Right ventricle myocardium superior (tissue), 1 donor: ENCODE measurements at regions not wholly inside any gene's neighbourhood (a gene's known extent, or its start where the extent isn't known, plus 50 kb on each side); places are given as distances from the start of the nearest gene placed in this dataset.
"Not testable (repeated sequence)": the region's sequence is repeated elsewhere in the genome, so short reads cannot be mapped to it uniquely, and the experiment has no call there.

ENCODE experiments used
- ATAC-seq: fragments of 200-7000 bp; cut with Tn5 transposase; one replicate; pipeline ENCODE4 v1.9.1; 2020; ENCODE audit warnings: mild to moderate bottlenecking; ENCODE audit not compliant: poor library complexity
- DNase-seq: peaks from one replicate; pipeline ENCODE4 v3.0.0-alpha.2; 2020
- intact Hi-C: fragments of 100-400 bp; cut with DNase I; formaldehyde crosslinking; loops from one replicate; pipeline ENCODE4 v1.11.2; 2022
- donor health status: DM: no; HTN: yes; CAD: no; lungs with severe emphysema.

DNA sequence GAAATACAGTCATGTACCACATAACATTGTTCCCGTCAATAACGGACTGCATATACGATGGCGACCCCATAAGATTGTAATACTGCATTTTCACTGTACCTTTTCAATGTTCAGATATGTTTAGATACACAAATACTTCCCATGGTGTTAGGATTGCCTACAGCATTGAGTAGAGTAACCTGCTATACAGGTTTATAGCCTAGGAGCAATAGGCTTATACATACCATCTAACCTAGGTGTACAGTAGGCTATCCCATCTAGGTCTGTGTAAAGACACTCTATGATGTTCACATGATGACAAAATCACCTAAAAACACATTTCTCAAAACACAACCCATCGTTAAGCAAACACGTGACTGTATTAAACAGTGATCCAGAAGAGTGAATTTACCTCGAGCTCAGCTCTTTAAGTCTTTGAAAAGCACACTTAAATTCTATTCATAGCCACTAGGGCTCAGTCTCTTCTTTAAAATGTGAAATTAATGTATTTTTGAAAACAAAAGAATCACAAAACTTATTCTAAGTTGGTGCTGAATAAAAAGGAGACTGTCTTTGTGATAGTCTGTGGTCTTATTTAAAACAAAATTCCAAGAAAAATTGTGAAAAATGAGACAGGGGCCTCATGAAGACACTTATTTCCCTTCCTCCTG lies 239.1 kb upstream of the ARID2 start:
- DNase-seq (no peak), ATAC-seq (no peak)
- intact Hi-C loops, result no loop called here

DNA sequence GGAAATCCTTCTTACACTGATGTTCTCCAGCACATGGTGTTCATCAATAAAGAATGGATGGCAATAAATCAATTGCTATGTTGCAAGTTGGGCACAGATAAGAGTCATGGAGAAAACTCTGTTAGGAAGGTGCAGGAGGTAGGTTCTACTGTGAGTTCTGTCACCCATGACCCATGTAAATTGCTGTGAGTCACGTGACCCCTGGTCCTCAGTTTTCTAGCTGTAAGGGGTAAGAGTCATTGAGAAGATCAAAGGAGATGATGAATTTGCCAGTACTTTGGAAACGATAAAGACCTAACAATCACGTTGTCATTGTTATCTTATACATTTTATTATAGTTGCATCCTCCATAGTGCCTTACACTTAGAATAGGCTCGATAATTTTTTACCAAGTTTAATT lies 235.2 kb upstream of the ARID2 start:
- intact Hi-C loops, result no loop called here
- DNase-seq, result no peak

DNA sequence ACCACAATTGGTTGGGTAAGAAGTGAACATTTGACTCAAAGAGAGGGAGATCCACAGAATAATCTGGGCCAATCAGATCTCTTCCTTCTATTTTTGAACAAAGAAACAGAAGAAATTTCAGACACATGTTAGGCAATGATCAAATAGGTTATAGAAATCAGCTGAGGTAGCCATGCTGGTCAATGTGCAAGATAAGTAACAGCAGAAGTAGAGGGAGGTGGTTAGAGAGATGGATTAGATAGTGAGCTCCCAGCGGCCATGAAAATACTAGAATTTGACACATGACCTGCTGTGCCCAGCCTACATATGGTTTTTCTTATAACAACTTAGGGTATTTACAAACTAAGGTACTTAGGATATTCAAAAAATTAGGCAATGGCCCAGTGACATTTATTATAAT lies 230.9 kb upstream of the ARID2 start:
- ATAC-seq (no peak), DNase-seq (no peak)
- intact Hi-C loops, result no loop called here

More for the DNA sequence above, 235.2 kb upstream of the ARID2 start:
- no peak for ATAC-seq

DNA sequence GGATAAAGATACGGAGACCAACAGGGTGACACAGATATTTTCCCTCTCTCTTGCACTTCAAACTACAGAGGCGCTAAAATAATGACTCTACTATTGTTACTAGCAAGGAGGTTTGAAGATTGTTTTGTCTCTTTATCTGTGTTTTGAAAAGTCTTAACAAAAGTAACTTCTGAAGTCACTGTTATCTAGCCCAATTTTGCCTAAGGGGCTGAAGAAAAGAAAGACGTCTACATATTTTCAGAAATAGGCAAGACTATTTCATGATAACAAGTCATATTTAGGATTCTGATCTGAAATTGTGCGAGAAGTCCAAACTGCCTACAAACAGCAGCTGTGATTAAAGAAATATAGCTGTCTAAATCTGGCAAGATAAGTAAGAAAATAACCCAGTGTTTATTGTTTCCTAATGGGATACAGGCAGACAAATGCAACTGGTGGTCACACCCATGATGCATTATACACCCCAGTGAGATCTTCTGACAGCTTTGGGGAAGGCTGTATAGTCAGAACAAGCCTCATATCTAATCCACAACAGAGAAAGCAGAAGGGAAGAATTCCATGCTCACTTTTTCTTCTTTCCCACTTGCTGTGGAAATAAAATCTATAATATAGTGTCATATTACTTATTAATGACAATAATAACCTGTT lies 226.9 kb upstream of the ARID2 start:
- intact Hi-C loops, result no loop called here
- no peak for DNase-seq
- no peak for ATAC-seq

DNA sequence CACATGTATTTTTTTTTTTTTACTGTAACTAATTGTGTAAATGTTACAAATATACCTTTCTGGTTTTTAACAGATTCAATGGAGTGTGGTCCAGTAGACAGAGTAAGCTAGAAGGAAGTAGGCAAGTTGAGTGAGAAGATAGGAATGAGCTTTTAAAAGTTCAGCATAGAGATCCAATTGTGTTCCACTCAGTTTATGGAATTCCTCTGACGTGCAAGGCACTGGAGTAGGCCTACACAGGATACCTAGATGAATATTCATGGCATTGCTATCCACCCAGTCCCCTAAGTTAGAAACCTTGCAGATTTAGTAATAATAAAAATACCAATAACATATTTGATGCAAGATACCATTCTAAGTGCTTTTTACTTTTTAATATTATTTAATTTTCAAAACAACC lies 225.6 kb upstream of the ARID2 start:
- intact Hi-C loops, result no loop called here
- DNase-seq (no peak), ATAC-seq (no peak)

DNA sequence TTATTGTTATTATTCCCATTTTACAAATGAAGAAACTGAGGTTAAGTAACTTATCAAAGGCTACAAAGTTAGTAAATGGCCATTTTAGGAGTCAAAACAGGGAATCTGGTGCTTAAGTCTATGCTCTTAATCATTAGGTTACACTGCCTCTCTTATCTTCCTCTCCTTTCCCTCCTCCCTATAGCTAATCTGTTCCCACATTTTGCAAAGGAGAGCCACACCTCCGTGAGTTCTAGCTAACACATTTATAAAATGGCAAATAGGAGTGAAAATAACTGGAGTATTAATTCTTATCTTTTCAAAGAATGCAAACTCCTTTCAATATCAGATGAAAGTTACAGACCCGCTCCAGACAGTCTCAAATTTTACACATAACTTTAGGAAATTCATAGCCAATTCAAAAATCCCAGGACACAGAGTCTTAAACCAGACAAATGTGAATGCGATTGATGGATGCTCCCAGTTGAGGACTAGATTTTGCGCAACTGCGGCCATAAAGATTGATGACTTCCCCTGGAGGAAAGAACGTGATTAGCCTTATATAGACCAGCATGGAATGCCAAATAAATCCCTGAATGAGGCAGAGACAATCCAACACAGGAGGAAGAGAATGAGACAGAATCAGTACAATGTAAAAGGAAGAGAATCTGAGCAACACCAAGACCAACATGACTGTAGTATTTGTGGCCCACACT lies 225.0 kb upstream of the ARID2 start:
- DNase-seq (no peak), ATAC-seq (no peak)
- intact Hi-C loops, result no loop called here

DNA sequence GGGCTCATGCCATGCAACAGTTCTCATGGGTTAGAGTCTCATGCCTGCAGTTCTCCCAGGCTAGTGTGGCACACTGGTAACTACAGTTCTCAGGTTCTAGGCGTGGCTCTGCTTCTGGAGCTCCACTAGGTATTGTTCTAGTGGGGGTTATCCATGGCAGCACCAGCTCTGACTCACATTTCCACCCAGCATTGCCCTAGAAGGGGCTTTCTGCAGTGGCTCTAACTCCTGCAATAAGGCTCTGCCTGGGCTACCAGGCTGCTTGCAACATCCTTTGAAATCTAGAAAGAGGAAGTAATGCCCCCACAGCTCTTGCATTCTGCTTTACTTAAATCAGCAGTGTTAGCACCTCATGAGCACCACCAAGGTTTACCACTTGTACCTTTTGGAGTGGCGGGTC lies 220.3 kb upstream of the ARID2 start:
- intact Hi-C loops, result no loop called here
- DNase-seq (no peak), ATAC-seq (no peak)

DNA sequence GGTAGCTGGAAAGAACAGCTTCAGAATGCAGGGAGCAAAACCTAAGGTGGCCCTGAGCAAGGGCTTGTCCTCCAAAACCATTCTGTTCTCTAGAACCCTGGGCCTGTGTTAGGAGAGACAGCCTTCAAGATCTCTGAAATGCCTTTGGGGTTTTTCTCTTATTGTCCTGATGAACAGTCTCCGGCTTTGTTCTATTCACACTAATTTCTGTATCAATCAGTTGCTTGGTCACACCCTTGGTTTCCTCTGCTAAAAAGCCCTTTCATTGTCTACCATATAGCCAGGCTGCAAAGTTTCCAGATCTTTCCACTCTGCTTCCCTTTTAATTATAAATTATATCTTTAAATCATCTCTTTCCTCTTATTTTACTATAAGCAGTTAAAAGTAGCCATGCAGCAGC lies 219.9 kb upstream of the ARID2 start:
- DNase-seq, result no peak
- ATAC-seq, result no peak
- intact Hi-C loops, result no loop called here

DNA sequence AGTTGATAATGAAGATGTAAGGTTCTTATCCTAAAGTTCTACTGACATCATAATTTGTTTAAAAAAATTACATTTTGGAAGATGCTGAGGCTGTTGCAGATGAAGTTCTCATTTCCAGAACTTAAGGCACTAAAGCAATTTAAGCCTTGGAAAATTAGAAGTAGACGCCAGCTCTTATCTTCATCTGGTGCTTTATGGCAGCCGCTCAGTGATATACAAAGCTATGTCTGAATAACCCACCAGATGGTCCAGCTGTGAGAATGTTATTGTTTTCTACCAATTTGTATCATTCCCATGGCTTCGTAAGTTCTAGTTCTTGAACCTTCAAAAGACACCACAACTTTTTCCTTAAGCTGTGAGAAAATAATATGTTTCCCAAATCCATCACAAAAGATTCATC lies 212.1 kb upstream of the ARID2 start:
- no peak for ATAC-seq
- intact Hi-C loops, result no loop called here

DNA sequence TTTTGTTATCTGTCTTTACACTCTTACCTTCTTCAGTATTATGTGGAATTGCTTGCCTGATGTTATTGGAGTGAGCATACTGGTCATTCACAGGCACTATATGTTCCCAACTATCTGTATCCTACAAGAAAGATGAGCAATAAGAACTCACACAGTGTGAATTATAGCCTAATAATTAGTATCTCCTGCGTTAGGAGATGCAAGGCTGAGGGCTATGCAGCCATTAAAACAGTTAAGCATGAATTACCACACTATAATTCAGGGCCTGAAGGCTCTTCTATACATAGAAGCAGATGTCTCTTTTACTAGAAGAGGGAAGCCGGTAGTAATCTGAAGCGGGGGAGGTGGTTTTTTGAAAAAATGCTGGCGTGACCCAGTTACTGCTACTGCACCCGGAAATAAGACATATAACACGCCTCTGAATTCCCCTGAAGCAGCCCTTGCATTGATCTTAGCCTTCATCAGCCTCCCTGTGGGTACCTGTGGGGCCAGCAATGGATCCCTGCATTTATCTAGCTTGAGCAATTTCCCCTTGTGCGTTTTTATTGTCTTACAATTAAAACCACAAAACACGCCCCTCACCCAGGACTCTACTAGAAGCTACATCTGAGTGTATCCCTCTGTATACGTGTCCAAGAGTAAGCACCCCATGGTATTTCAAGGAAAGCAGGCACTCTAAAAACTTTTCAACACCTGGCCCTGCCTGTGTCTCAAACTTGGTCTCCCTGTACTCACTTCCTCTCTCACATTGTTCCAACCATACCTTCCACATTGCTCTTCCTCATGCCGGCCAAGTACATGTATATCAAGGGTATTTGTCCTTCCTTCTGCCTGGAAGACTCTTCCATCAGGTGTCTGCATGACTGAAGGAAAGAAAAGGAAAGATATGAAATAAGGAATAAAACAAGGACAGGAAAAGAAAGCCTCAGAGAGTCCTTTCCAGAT lies 210.9 kb upstream of the ARID2 start:
- intact Hi-C loops, result no loop called here
- DNase-seq (no peak), ATAC-seq (no peak)

More for the DNA sequence above, 212.1 kb upstream of the ARID2 start:
- DNase-seq, result no peak

DNA sequence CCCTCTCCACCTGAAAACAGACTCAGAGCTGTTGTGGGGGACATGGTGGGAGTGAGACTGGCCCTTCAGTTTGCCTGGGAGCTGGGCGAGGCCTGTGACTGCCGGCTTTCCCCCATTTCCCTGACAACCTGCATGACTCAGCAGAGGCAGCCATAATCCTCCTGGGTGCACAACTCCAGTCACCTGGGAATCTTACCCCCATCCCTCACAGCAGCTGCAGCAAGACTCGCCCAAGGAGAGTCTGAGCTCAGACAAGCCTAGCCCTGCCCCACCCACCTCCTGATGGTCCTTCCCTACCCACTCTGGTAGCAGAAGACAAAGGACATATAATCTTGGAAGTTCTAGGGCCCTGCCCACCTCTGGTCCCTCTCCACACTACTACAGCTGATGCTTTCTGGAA lies 207.3 kb upstream of the ARID2 start:
- ATAC-seq, result no peak
- intact Hi-C loops, result no loop called here
- no peak for DNase-seq

DNA sequence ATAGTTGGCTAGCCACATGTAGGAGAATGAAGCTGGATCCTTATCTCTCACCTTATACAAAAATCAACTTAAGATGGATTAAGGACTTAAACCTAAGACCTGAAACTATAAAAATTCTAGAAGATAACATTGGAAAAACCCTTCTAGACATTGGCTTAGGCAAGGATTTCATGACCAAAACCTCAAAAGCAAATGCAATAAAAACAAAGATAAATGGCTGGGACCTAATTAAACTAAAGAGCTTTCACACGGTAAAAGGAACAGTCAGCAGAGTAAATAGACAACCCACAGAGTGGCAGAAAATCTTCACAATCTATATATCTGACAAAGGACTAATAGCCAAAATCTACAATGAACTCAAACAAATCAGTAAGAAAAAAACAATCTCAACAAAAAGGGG lies 202.7 kb upstream of the ARID2 start:
- ATAC-seq, DNase-seq, intact Hi-C loops: not testable (repeated sequence)

DNA sequence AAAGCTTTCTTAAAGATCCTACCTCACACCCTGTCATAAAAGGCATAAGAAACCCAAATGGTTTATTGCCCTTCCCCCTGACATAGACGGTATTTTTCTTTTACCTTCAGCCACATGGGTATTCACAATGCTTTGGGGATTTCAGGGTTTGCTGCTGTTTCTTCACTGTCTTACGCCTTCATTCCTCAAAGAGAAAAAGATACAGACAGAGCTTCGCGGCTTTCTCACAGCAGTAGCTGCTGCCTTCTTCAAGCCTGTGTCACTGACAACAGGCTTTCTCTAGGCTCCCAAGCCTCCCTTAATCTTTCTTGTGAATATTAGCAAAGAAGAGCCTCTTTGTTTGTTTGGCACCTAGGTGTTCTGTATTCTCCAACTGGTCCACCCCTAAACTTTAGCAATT lies 197.4 kb upstream of the ARID2 start:
- no peak for DNase-seq
- ATAC-seq, result no peak
- intact Hi-C loops, result no loop called here

DNA sequence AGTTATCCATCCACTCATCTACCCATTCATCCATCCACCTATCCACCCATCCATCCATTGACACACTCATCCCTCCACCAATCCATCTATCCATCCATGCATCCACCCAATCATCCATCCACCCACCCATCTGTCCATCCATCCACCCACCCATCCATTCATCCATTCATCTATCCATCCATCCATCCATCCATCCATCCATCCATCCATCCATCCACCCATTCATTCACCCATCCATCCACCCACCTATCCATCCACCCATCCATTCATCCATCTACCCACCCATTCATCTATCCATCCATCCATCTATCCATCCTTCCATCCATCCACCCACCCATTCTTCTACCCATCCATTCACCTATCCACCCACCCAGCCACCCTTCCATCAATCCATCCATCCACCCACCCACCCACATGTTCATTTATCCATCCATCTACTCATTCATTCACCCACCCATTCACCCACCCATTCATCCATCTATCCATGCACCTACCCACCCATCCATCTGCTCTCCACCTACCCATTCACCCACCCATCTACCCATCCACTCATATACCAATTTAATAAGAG lies 193.8 kb upstream of the ARID2 start:
- DNase-seq (no peak), ATAC-seq (no peak)
- intact Hi-C loops, result no loop called here

DNA sequence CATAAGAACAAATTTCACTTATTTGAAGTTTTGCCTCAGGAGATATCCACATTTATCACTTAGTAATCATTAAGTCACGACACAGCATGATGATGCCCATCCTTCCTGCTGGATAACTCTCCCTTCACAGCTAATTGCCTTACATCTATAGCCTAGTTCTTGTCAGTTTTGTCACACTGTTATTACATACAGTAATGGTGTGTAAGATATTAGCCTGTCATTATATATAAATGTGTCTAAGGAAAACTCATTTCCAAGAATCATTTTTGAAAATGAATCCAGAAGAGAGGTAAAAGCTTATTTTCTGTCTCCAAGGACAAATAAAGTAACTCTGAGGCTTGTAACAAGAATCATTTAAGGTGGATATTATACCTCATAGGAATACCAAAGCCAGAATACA lies 193.2 kb upstream of the ARID2 start:
- DNase-seq, result no peak
- ATAC-seq, result no peak
- intact Hi-C loops, result no loop called here

DNA sequence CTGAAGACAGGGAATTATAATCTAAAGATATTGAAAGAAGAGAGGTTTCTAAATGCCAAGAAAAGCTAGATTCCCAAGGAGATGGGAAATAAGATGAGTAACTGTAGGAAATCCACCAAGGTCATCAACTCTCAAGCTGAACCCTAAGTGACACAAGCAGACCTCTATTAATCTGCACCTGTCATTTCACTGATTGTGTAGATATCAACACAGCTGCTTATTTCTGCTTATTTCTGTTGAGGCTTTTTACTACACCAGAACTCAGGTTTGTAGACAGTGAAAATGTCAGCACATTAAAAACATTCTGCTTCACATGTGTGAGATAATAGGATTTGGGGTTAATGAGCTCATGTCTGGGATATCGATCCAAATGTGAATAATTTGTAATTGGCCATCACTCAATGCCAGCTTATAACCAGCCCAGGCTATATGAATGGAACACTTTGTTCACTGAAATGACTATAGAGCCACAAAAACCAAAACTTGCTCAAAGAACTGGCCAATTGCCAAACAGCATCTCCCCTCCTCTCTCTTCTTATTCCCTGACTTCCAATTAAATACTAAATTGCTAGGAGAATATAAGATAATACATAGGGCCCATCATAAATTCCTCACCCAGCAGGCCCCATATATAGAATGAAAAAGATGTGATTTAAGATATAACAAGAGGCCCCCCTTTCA lies 188.7 kb upstream of the ARID2 start:
- no peak for ATAC-seq
- intact Hi-C loops, result loop anchor here (10.0 kb wide), 1 partner anchor 194 kb away; no protein-coding TSS in a partner anchor
- no peak for DNase-seq

DNA sequence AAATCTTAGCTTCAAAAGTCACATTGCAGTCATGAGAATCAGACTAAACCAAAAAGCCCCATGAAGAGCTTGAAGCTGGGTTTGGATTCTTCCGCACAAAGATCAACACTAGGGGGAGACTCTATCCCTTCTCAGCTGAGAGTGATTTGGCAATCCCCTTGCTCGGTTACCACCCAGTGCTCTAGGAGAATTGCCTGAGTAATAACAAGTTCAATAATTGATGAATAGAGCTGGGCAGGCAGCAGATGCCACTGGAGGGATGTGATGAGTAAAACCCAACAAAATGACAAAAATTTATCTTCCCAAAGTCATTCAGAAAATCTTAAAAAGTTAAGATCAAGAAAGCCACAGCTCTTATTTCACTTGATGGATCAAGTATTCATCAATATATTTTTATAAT lies 185.6 kb upstream of the ARID2 start:
- DNase-seq, result no peak
- intact Hi-C loops, result loop anchor here (10.0 kb wide), 1 partner anchor 191 kb away; no protein-coding TSS in a partner anchor
- ATAC-seq, result peak; percentile 87

DNA sequence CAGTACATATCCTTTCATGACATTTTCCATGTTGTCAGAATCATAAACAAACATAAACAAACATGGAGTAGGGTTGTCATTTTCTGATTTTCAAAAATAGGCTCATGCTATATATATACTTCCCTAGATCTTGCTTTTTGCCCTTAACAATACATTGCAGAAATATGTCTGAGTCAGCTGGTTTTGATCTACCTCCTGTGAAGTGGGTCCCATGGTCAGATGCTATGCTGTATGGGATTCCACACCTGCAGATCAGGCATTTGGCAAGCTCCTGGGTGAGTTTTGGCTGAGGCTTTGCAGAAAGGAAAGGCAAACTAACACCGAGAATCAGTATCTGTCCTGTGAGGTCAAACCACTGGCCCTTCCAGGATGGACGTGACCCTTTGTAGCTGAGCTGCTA lies 183.0 kb upstream of the ARID2 start:
- intact Hi-C loops, result loop anchor here (10.0 kb wide), 1 partner anchor 188 kb away; no protein-coding TSS in a partner anchor
- DNase-seq, result no peak
- ATAC-seq, result no peak
